D721Med (cell line): ENCODE measurements at regions not wholly inside any gene's neighbourhood (a gene's known extent, or its start where the extent isn't known, plus 50 kb on each side); places are given as distances from the start of the nearest gene placed in this dataset.

Source experiments
- DNase-seq: peaks from one replicate; pipeline ENCODE4 v3.0.0; 2011; ENCODE audit warnings: low spot score; ENCODE audit not compliant: insufficient read length
- FAIRE-seq: peaks from 2 replicates; lab custom pipeline; 2011; peaks lifted over from hg19 to GRCh38; lab: Jason Lieb, UNC
- CTCF ChIP-seq: IDR thresholded peaks from 2 replicates; pipeline ENCODE4 v1.5.1; 2012; ENCODE audit warnings: mild to moderate bottlenecking, control low read depth; ENCODE audit not compliant: insufficient read depth; ENCODE audit errors: missing control alignments

- FAIRE-seq, result no peak
- no peak for DNase-seq
- no peak for TF ChIP-seq CTCF
Measured at GRCh38 chr1:13901597-13901996, 201.6 kb downstream of the PRDM2 start.

- DNase-seq (no peak), FAIRE-seq (no peak)
- TF ChIP-seq CTCF, result no peak
Measured at GRCh38 chr1:13908128-13908527, 208.1 kb downstream of the PRDM2 start.

GRCh38 chr1:13911697-13912619, 212.0 kb downstream of the PRDM2 start:
- no peak for FAIRE-seq
- TF ChIP-seq CTCF, result no peak
- DNase-seq, result no peak

- DNase-seq (no peak), FAIRE-seq (no peak)
- no peak for TF ChIP-seq CTCF
Measured at GRCh38 chr1:13913396-13913795, 213.4 kb downstream of the PRDM2 start.

- TF ChIP-seq CTCF, result no peak
- FAIRE-seq, result no peak
- DNase-seq, result no peak
Measured at GRCh38 chr1:13916530-13916929, 216.5 kb downstream of the PRDM2 start.

GRCh38 chr1:13917607-13918006, 217.6 kb downstream of the PRDM2 start:
- no peak for DNase-seq
- no peak for TF ChIP-seq CTCF
- FAIRE-seq, result no peak

GRCh38 chr1:13918862-13919261, 218.9 kb downstream of the PRDM2 start:
- DNase-seq, result no peak
- no peak for TF ChIP-seq CTCF
- no peak for FAIRE-seq
